Endothelial cell (in vitro differentiated cells): ENCODE measurements at regions not wholly inside any gene's neighbourhood (a gene's known extent, or its start where the extent isn't known, plus 50 kb on each side); places are given as distances from the start of the nearest gene placed in this dataset.

Experiments
- DNase-seq: peaks from one replicate; pipeline ENCODE4 v3.0.0; 2021; ENCODE audit warnings: low spot score
- H3K27ac Mint-ChIP-seq: one replicate; pipeline ENCODE4 v1.8.0; 2021; ENCODE audit warnings: mixed read lengths, inconsistent platforms; ENCODE audit not compliant: unreplicated experiment
- H3K27me3 Mint-ChIP-seq: one replicate; pipeline ENCODE4 v1.8.0; 2021; ENCODE audit warnings: mild to moderate bottlenecking, moderate library complexity, mixed read lengths, inconsistent platforms; ENCODE audit not compliant: unreplicated experiment
- H3K36me3 Mint-ChIP-seq: one replicate; pipeline ENCODE4 v1.8.0; 2021; ENCODE audit warnings: mild to moderate bottlenecking, low read depth, mixed read lengths, inconsistent platforms; ENCODE audit not compliant: unreplicated experiment
- H3K4me1 Mint-ChIP-seq: one replicate; pipeline ENCODE4 v1.8.0; 2021; ENCODE audit warnings: mild to moderate bottlenecking, mixed read lengths, inconsistent platforms; ENCODE audit not compliant: unreplicated experiment
- H3K4me3 Mint-ChIP-seq: one replicate; pipeline ENCODE4 v1.8.0; 2021; ENCODE audit warnings: mild to moderate bottlenecking, mixed read lengths, inconsistent platforms; ENCODE audit not compliant: unreplicated experiment
- H3K9me3 Mint-ChIP-seq: one replicate; pipeline ENCODE4 v1.8.0; 2021; ENCODE audit warnings: mixed read lengths, inconsistent platforms; ENCODE audit not compliant: unreplicated experiment
- CTCF ChIP-seq: fragments of 200-600 bp; sonication (generic); IDR thresholded peaks from one replicate; pipeline ENCODE4 v1.5.0; 2021; ENCODE audit warnings: antibody characterized with exemption; ENCODE audit not compliant: unreplicated experiment

DNA sequence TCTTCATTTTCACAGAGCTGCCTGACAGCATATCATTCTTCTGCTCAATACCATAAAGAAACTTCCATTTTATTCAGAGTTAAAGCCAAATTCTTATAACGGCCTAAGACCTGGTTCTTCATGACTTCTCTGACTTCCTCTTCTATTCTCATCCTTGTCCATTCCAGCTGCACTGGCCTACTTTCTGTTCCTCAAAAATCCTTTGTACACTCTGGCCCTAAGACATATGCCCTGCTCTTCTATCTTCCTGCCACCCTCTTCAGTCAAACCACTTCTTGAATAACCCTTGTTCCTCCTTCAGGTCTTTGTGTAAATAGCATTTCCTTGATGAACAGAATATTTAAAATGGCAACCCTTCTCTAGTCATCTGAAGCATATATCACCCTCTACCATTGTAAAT lies 1338.7 kb upstream of the ADGRL2 start:
- no peaks in the 10 kb centered on the region for H3K4me1 Mint-ChIP-seq

GRCh38 chr1:80457409-80457808 lies 1343.3 kb upstream of the ADGRL2 start:
- H3K27ac Mint-ChIP-seq: no peak overlapping the region
- H3K36me3 Mint-ChIP-seq: no peaks in the 10 kb centered on the region
- H3K27me3 Mint-ChIP-seq: no peaks in the 10 kb centered on the region
- no peak overlapping the region for H3K4me3 Mint-ChIP-seq
- no peaks in the 10 kb centered on the region for H3K4me1 Mint-ChIP-seq
- no peak for DNase-seq
- TF ChIP-seq CTCF: no peak
- no peaks in the 10 kb centered on the region for H3K9me3 Mint-ChIP-seq

More for the DNA sequence above, 1338.7 kb upstream of the ADGRL2 start:
- H3K9me3 Mint-ChIP-seq: no peaks in the 10 kb centered on the region
- no peak for DNase-seq
- H3K4me3 Mint-ChIP-seq: no peak overlapping the region
- H3K27ac Mint-ChIP-seq: no peak overlapping the region
- H3K27me3 Mint-ChIP-seq: no peaks in the 10 kb centered on the region
- TF ChIP-seq CTCF: no peak
- H3K36me3 Mint-ChIP-seq: no peaks in the 10 kb centered on the region

DNA sequence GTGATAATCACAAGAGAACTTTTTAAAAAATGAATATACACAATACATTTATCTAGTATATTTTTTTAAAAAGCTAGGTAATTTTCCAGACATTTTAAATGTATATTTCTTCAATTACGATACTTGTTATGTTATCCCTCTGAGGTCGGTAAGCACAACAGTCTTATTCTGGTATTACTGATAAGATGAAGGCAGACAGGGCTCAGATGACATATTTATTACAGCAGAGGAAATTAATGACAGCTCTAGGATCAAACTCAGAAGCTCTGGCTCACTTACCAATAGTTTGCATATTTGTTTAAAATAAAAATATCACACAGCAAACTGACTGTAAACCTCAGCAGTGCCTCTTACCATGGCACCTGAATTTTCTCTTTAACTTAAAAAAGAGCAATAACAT lies 1347.0 kb upstream of the ADGRL2 start:
- H3K27ac Mint-ChIP-seq: no peak overlapping the region
- H3K4me3 Mint-ChIP-seq: no peak overlapping the region
- no peak for TF ChIP-seq CTCF
- no peaks in the 10 kb centered on the region for H3K4me1 Mint-ChIP-seq
- no peaks in the 10 kb centered on the region for H3K27me3 Mint-ChIP-seq
- H3K36me3 Mint-ChIP-seq: no peaks in the 10 kb centered on the region
- no peak for DNase-seq
- no peaks in the 10 kb centered on the region for H3K9me3 Mint-ChIP-seq

DNA sequence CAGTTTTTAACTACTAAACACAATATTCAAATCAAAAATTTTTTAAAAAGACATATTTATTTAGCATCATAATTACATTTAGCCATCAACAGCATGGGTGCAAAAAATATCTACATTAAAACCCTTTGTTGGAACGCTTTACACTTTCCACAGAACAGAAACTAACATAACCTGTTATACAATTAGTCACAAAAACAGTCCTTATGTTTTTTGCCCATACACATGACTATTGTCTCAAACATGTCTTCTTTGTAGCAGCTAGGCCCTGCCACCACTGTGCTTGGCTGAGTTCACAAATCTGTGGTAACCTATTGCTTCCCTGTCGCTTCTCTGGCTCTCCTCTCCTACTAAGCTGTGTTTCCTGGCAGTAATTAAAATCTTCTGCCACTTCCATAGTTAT lies 1350.0 kb upstream of the ADGRL2 start:
- no peaks in the 10 kb centered on the region for H3K27me3 Mint-ChIP-seq
- no peak for TF ChIP-seq CTCF
- DNase-seq: no peak
- no peaks in the 10 kb centered on the region for H3K4me1 Mint-ChIP-seq
- H3K36me3 Mint-ChIP-seq: no peaks in the 10 kb centered on the region
- no peak overlapping the region for H3K4me3 Mint-ChIP-seq
- H3K27ac Mint-ChIP-seq: no peak overlapping the region
- H3K9me3 Mint-ChIP-seq: no peaks in the 10 kb centered on the region

GRCh38 chr1:80448081-80448480 lies 1352.7 kb upstream of the ADGRL2 start:
- Mint-ChIP-seq H3K9me3 (no peaks in the 10 kb centered on the region), H3K36me3 (no peaks in the 10 kb centered on the region), H3K4me3 (no peak overlapping the region), H3K27ac (no peak overlapping the region), H3K4me1 (no peaks in the 10 kb centered on the region), H3K27me3 (no peaks in the 10 kb centered on the region)
- DNase-seq: no peak
- no peak for TF ChIP-seq CTCF
